Activated T-cell treated with anti-CD3 and anti-CD28 coated beads for 48 hours (primary cell): ENCODE measurements at regions not wholly inside any gene's neighbourhood (a gene's known extent, or its start where the extent isn't known, plus 50 kb on each side); places are given as distances from the start of the nearest gene placed in this dataset.
"Not testable (repeated sequence)": the region's sequence is repeated elsewhere in the genome, so short reads cannot be mapped to it uniquely, and the experiment has no call there.

Experiments used
- DNase-seq: peaks from one replicate; pipeline ENCODE4 v3.0.0-alpha.2; 2020; ENCODE audit warnings: low read depth

DNA sequence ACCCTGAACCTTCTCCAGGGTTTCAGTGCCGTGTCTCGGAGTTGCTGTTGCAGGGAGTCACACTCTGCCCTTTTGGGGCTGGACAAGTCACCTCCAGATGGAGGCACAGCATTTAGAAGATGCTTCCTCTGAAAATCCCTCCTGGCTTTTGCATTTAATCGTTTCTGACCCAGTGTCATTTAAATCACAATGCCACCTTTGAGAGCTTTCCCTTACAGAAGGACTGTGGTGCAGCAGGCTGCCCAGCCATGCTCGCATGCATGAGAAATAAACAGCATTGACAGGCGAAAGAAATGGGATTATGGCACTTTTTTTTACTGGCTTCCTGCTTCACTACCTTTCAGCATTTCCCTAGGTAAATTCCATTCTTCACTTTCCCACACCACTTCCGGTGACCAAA lies 113.4 kb upstream of the DYRK2 start:
- DNase-seq = no peak

DNA sequence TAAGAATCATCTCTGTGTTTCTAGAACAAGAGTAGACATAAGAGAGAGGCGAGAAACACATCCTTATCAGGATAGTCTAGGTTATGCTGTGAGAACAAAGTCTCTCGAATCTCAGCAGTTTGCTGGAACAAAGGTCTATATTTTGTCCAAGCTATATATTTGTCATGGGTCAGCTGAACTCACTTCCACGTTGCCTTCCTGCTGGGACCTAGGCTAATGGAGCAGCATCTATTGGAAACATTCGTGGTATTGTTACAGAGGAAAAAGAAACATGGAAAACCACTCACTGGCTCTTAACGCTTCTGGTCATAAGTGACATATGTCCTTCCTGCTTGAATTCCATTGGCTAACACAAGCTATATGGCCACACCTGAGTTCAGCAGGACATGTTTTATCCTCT lies 112.6 kb upstream of the DYRK2 start:
- DNase-seq = no peak

DNA sequence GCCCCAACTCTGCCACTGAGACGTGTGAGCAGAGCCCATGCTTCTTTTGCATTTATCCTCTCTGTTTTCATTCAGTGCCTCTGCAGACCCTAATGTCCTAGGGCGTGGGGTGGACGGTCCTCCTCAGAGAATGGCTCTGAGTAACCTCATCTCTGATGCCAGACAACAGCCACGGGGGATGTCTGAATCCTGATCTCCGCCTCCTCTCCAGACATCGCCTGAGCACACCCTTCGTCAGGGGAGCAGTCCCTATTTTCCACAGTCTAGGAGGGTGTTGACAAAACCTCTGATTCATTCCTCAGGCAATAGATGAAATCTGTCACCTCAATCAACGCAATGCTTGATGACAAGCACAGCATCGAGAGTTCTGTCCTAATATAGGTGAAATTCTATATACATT lies 109.2 kb upstream of the DYRK2 start:
- no peak for DNase-seq

DNA sequence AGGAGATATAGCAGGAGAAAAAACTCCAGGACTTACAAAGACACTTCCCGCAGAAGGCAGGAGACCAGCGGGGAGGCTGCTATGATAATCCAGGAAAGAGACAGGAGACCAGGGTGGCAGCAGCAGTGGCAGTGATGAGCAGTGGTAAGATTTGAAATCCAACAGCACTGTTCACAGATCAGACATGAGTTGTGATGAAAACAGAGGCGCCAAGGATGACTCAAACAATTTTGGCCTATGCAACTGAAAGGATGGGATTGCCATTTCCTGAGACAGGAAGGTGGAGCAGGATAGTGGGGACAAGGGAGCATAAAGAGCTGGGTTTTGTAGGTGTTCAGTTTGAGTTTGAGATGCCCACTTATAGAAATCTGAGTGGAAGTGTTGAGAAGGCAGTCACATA lies 108.6 kb upstream of the DYRK2 start:
- DNase-seq = no peak

DNA sequence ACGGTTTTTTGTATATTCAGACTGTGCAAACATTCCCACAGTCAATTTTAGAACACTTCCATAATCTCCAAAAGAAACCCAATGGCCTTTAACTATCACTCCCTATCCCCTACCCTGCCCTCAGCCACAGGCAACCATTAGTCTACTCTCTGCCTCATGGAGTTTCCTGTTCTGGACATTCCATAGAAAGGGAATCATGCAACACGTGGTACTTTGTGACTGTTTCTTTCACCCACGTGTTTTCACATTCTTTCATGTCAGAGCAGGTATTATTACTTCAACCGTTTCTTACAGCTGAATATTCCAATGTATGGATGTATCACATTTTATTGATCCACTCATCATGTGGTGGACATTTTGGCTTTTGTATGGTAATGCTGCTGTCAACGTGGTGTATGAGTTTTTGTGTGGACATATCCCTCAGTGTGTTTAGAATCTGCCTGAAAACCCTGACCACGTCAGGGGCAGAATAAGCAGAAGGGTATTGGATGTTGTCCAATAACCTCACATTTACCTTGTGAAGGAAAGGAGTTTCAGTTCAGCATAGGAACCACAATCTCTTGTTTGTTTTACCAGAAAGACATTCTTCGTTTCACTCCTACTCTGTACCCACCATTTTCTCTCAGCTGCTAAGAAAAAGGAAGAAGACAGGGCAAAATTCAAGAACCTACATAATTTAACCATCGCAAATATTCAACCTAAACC lies 107.5 kb upstream of the DYRK2 start:
- DNase-seq = no peak

DNA sequence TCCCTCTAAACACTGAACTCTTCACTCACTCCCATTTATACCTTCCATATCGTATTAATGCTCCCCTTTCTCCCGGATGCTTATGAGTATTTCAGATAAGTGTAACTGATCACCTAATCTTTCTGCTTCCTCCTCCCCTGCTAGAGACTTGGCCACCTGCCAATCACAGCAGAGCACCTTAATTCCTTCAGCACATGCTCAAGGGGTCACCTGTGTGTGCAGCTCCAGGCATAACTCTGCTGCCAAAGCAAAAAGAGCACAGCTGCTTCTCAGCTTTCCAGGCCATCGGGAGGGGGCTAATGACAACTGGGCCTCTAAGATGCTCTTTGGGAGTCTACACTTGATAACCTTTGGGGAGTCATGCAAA lies 106.9 kb upstream of the DYRK2 start:
- DNase-seq = no peak

DNA sequence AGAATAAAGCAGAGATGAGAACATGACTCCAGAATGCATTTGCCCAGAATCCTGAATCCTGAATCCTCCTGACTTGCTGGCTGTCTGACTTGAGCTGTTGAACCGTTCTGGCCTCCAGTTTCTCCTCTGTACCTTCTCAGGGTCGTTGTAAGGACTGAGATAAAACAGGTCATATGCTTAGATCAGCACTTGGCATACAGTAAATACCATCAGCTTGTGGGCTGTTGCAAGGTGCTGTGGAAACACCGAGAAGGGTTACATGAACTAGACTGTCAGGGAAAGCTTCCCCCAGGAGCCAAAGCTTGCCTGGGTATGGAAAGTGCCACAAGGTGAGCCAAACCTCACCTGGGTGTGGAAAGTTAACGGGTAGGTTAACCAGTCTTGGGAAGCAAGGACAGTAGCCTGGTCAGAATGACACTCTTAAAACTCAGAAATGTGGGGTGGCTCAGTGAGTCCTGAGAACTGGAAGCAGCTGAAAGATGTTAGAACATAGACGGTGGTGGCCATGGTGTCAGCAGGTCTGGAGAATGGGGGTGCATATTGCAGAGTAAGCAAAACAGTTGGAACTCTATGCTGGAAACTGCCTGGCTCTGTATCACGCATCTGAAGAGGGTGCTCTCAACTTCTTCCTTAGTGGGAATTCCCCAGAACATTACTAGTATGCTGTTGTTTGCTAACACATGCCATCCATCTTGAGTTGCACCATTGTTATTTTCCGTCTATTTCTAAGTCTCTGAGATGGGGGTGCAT lies 105.3 kb upstream of the DYRK2 start:
- DNase-seq = no peak

DNA sequence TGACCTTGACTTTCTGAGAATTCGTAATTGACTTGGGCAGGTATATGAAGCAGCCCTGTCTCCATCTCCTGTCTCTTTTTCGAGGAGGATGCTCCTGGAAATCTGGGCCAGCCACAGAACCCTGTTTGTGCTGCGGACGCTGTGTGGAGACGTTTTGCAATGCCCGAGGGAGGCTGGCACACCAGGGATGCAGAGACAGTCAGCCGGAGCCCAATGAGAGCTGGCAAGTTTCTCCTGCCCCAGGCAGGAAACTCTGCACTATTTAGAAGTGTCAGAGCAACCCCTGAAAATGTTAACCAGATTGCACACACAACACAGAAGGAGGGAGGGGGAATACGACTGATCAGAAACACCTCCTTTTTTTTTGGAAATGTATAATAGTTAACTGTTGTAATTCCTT lies 103.2 kb upstream of the DYRK2 start:
- DNase-seq = no peak

DNA sequence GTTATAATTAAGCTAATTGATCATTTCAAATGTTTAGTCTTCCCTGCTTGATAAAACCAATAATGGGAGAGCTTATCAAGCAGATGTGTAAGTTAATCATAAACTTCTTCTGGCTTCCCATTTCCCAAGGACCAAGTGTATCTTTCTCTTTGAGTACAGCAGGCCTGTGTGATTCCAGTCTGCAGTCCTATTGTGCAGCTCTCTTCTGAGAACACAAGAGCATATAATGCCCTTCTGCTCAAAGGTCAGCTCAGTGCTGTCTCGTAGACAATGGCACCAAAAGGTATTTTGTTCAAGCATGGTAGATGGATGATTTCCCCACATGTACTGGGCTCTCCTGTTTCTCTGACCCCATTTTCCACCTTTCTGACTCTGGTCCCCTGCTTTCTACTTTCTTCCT lies 101.8 kb upstream of the DYRK2 start:
- no peak for DNase-seq

DNA sequence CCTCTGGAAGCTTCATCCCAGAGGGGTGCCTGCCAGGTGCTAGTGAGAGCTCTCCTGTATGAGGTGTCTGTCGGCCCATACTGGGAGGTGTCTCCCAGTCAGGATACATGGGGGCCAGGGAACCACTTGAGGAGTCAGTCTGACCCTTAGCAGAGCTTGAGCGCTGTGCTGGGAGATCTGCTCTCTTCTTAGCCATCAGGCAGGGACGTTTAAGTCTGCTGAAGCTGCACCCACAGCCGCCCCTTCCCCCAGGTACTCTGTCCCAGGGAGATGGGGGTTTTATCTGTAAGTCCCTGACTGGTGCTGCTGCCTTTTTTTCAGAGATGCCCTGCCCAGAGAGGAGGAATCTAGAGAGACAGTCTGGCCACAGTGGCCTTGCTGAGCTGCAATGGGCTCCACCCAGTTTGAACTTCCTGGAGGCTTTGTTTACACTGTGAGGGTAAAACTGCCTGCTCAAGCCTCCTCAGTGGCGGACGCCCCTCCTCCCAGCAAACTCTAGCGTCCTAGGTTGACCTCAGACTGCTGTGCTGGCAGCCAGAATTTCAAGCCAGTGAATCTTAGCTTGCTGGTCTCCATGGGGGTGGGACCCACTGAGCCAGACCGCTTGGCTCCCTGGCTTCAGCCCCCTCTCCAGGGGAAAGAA lies 93.3 kb upstream of the DYRK2 start:
- not testable (repeated sequence) for DNase-seq

DNA sequence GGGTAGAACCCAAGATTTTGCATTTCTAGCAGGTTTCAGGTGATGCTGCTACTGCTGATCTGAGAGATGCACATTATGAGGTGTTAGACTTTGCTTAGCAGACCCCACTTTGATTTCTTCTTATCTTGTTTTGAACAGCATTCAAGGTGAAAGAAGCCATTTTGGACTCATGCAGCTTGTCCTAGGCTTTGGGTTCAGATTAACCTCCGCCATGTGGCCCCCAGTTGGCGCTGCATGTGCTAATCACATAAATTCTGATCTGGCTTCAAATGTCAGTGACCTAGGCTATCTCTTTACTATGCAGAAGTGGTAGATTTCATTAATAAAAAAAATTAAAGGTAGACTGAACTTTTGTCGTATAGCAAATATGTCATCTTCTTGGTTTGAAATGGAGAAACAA lies 89.8 kb upstream of the DYRK2 start:
- DNase-seq = no peak

DNA sequence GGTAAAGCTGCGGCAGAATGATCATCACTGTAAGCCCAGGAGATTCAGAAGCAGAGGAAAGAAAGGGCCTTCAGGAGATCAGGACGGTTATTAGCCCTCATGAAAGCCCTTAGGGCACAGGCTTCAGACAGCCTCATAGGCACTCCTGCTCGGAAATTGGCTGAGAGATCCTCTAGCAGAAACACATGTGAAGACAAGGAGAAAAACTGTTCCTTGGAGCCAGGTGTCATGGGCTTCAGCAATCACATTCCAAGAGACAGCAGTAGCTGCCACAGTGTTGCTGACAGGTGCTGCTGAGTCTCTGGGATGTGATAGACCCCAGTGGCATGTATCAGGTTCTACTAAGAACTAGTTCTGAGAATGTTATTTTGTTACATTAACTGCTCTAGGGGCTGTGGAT lies 88.8 kb upstream of the DYRK2 start:
- no peak for DNase-seq

DNA sequence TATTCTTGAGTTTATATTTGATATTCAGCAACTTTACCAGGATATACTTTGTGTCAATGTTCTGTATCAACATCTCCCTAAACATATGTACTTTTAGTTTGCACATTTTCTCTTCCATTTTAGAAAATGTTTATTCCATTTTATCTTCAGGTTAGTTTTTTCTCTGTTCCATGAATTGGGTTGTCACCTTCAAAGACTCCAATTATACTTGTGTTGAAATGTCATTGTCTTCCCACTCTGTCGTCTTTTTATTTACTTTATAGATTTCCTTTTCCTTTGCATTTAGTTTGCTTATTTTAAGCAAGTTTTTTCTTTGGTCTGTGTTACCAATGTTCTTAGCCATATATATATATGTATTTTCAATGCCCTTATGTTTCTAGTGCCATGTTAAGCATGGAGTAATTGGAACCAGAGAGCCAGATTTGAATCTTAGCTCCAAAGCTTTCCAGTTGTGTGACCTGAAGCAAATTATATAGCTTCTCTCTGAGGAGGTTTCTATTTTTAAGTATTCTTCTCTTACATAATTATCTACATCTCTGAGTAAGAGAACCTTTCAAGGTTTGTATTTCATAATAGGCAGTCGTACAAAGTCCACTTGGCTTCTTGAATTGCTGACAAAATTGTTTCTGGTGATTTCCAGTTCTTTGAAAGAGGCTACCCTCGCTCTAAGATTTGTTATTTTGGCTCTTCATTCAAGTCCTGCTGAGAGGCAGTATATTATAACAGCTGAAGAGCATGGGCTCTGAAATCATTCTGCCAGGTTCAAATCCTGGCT lies 85.8 kb upstream of the DYRK2 start:
- DNase-seq = no peak

DNA sequence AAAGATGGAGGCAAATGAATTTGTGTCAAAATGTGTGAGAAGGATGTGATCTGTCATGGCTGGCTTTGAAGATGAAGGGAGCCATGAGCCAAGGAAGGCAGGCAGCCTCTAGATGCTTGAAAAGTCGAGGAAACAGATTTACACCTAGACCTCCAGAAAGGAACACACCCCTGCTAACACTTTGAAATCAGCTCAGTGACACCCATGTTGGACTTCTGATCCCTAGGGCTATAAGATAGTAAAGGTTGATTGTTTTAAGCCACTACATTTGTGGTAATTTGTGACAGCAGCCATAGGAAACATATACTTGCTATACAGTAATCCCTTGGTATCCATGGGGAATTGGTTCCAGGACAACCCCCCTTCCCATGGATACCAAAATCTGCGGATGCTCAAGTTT lies 80.5 kb upstream of the DYRK2 start:
- DNase-seq = no peak

DNA sequence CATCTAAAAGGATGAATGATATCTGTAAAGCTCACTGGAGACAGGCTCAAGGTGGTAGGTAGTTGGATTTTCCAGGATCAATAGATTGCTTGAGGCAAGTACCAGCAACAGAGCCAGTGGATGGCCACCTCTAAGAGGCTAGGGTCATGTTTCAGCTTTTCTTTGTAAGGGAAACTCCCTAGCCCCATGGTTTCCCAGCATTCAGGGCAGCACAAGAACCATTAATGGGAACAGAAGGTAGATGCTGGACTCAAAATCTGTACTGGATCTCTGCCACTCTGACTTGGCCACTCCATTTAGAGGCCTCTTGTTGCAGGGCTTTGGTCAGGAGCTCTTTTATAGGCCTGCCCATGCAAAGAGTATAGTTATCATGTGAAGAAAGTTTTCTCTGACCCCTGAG lies 76.1 kb upstream of the DYRK2 start:
- DNase-seq = no peak

DNA sequence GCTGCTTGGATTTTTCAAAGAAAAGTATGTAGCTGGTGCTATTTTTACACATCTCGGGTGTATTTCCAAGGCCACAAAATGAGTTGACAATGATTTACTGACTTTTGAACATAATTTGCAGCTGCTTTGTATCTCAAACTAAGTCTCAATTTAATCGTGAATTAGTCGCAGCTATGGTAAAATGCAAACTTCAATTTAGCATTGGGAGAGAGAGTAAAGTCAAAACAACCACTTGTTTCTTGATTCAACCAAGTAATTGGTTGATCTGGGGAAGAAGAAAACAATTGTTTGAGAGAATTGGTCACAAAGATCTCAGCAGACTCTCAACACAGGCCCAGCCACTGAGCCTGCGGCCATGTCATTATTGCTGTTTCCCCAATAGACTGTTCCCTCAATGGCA lies 75.0 kb upstream of the DYRK2 start:
- DNase-seq = no peak

DNA sequence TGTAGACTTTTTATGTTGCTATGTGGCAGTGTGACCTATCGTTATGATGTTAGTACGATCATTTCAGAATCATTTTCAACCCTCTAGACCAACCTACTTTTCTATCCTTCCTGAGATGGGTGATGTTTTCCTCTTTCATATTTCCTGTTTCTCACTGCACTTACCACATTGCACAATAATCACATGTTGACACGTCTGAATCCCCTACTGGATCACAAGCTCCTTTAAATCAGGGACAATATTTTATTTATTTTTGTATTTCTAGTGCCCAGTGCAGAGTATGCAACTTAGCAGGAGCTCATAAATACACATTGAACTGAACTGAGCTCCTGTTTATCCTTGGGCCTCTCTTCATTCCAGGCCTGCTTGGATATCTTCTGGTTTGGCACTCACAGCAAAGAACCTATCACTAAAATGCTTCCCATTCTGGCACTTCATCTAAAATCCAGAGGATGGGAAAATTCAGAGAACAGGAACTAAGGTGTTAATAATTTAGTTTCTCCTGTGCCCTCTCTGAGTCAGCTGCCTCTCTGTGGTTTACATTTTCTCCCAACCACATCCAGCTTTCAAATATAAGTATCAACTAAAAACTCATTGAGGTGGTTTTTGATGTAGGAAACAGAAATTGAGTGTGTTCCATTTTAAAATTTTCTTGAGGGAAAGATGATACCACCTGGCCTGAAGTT lies 69.4 kb upstream of the DYRK2 start:
- DNase-seq = no peak

DNA sequence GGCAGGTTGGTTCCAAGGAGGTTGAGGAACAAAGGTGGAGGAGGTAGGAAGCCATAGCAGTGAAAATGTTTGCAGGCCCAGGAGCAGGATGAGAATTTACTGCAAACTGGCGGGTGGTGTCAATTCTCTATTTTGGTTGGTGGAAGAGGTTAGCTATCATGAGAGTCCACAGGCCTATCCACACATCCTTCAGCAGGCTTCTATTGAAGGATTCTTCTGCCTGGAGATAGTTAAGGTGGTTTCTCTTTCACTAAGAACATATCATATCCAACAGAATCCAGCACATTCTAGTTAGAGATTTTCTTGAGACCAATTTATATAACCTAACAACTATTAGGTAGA lies 68.9 kb upstream of the DYRK2 start:
- no peak for DNase-seq

DNA sequence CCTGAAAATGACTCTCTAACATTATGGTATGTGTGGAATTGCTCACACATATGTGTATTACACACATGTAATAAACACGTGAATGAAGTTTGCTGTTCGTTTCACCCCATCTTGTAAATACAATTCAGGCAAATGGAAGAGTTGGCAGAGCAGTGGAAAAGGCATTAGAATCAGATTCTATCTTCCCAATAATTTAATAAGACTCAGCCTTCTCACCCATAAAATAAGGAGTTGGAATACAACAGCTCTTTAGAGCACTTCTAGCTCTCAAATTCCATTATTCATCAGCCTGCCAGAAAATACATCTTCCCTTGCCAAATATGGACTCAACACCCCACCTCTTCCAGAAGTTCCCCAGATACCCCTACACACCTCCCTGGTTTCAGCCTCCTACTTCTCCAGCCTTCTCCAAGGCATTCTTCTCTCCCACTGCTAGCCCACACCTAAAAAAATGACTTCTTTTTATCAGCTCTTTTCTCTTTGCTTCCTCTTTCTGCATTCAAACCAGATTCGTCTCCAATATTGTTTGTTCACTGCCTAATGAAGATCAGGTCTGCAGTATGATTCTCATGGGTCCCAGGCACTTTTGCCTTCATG lies 66.2 kb upstream of the DYRK2 start:
- DNase-seq = no peak

DNA sequence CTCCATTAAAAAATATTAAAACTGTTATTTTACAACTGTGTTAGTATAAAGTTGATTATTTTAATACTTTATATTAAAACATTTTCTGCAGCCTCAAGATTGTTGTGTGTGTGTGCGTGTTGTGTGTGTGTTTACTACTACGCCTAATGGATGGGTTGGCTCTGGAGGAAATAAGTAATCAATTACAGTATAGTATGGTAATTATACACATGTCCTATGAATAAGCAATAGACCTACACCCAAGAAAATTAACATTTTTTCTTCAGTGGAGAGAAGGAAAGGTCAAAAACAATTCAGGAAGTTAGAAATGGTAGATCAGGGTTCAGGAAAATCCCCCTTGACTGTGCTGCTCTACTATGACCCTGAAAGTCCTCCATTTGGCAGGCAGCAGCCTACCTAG lies 65.7 kb upstream of the DYRK2 start:
- DNase-seq = no peak

DNA sequence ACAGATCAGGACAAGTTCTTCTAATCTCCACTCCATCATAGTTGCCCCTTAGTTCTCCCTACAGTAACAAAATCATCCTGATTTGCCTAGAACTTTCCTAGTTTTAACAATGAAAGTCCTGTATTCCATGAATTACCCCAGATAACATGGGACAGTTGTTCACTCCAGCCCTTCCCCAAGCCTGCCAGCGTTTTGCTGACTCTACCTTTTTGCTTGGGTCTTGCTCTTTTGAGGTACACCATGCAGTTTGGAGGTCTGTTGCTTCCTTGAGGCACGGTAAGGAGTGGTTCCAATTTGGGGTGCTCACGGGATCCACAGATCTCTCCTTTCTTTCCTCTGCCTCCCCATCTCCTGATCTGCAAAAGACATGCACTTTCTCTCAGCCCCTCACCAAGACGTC lies 61.6 kb upstream of the DYRK2 start:
- no peak for DNase-seq

DNA sequence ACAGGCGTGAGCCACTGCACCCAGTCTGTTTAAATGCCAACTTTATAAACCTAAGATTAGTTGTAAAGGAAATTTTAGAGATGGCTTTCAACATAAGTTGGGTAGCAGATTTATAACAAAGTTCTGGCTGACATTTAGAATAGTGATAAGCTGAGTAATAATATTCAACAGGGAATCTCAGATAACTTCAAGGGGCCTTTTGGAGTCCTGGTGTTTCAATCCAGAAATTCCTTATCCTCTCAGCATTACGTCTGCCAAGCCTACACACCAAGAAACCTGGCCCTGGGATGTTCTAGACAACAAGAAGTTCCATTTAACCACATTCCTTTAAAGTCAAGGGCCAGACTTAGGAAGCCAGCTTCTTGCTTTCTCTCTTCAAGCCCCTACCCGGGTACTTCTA lies 59.5 kb upstream of the DYRK2 start:
- no peak for DNase-seq
